HG02678 (cell line): ENCODE measurements at regions not wholly inside any gene's neighbourhood (a gene's known extent, or its start where the extent isn't known, plus 50 kb on each side); places are given as distances from the start of the nearest gene placed in this dataset.

Experiments
- ATAC-seq: cut with Tn5 transposase; IDR thresholded peaks from one replicate; pipeline ENCODE4 v1.9.1; 2021; ENCODE audit warnings: mild to moderate bottlenecking, moderate library complexity; ENCODE audit not compliant: unreplicated experiment

DNA sequence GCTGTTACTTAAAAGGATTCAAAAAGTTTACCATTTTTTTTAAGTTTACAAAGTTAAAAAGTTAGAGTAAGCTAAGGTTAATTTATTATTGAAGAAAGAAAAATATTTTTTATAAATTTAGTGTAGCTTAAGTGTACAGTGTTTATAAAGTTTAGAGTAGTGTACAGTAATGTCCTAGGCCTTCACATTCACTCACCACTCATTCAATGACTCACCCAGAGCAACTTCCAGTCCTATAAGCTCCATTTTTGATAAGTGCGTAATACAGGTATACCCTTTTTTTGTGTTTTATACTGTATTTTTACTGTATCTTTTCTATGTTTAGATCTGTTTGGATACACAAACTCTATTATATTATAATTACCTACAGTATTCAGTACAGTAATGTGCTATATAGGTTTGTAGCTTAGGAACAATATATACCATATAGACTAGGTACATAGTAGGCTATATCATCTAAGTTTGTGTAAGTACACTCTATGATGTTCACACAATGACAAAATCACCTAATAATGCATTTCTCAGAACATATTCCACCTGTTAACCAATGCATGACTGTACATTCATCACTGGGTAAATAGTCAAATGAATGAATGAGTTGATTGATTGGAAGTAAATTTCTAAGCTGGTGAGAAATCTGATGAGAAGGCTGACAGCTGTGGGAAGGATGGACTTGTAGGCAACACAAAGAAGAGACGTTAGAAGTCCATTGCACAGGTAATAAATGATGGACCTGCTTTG lies 95.2 kb upstream of the CDIN1 start:
- ATAC-seq = no peak

DNA sequence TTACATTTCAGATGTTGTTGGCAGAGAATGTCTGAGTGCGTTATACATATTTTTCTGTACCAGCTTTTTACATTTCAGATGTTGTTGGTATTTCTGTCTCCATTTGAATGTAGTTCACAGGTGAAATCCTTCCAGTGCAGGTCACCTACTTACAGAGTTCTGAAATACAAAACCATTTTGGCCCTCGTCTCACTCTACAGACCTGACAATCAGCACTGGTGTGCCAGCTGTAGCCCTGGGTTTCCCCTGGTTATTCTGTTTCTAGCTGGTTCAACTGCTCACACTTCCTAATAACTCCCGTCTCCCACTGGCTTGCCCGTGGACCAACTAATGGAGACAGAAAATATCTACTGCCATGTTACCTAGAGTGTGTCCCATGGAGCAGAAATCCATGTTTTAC lies 87.5 kb upstream of the CDIN1 start:
- no peak for ATAC-seq

DNA sequence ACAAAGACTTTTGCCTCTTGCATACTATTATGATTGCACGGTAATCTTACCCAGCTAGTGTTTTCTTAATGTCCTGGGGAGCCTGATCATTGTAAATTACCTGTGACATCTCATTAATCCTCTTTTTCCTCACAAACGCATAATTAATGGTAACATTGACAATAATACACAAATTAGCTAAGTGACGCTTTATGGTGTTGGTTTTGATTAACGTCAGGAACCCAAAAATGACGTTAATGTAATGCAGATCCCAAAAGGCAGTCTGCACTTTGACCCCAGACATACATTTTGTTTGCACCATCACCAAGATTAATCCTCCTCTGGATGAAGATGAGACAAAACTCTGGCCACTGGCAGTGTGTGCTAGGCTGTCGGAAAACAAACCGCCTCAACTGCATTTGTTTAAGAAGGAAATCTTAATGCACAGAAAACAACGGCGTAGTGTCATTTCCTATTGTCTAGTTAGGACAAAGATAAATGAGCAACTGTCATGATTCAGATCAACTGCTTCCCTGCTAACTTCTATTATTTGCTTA lies 83.9 kb upstream of the CDIN1 start:
- no peak for ATAC-seq

DNA sequence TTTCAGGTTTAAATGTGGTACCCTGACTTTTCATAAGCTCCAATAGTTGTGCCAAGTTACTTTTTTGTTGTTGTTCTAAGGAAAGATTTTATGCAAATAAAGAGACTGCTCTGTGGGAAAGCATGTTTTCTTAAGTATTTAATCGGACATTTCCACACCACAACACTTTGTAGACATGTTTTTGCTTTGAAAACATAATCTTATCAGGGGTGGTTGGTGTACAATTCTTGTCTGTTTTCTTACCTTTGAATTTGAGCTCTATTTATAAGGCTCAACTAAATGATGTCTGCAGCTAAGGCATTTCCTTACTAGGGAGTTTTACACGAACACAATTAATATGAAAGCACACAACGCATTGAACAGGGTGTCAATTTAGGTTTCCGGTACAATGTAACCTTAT lies 81.5 kb upstream of the CDIN1 start:
- ATAC-seq = no peak

DNA sequence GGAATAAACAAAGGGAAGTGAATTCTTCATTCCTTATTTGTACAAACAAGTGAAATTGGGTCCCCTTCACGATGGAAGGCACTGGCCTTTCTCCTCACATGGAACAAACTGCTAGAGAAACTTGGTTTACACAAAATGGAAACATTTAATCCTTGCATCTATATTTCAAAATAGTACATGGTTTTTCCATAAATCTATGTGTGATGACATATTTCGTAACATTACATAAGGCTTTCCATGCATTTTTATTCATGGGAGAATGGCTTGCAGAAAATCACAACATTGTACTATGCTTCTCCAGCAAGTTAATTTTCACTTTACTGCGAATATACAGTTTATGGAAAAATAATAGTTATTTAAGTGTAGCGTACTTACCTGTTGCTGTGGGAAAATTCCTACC lies 81.0 kb upstream of the CDIN1 start:
- ATAC-seq = no peak

DNA sequence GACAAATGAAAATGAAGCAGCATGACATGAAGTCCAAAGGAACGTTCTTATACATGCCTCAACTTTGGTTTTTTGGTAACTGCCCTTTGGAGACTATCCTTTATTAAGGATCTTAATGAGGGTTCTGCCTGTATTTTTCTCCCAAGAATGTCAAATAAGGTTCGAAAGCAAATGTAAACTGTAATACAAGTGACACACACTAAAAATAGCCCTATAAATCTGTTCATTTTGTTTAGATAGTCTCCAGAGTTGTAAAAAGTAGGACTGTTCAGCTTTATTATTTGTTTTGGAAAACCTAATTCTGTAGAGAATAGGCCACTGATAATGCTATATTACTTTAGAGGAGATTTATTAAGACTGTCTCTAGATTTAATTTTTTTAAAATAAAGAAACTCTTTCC lies 80.5 kb upstream of the CDIN1 start:
- ATAC-seq = no peak

DNA sequence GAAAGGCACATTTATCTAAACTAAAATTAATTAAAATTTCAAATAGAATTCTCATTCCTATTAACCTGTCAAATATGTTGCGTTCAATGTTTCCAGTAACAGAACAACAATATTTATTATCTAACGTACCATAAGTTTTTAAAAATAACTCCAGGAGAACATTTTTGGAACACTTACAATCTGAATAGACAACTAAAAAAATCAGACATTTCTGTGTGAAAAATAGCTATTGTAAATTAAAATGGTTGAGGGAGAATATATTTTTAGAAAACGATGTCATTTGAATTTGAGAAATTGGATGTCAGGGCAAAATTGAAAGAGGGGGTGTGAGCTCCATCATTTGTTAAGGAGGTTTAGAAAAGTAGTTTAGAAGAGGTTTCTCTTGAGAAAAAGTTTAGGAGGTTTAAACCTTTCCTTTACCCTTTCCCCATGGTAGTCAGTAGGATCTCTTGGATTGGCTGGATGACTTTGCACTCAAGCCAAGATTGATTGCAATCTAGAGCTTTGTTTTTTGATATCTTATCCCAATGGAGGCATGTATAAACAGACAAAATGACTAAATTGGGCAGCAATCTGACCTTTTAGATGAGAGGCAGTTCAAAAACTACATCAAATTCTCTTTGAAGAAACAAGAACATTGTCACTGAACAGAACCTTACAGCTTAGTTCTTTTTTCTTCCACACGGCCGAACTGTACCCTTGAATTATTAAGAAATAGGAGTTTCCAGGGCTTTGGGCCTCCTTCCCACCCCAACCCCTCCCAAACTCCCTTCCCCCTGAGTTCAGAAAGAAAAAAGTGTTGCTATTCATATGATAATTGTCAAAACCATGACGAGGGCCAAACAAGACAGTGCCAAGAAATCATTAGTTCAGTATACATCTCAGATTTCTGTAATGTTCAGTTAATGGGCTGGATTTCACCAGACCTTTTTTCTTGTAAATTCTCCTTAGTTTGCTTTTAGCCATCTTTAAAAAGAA lies 79.7 kb upstream of the CDIN1 start:
- ATAC-seq = no peak

DNA sequence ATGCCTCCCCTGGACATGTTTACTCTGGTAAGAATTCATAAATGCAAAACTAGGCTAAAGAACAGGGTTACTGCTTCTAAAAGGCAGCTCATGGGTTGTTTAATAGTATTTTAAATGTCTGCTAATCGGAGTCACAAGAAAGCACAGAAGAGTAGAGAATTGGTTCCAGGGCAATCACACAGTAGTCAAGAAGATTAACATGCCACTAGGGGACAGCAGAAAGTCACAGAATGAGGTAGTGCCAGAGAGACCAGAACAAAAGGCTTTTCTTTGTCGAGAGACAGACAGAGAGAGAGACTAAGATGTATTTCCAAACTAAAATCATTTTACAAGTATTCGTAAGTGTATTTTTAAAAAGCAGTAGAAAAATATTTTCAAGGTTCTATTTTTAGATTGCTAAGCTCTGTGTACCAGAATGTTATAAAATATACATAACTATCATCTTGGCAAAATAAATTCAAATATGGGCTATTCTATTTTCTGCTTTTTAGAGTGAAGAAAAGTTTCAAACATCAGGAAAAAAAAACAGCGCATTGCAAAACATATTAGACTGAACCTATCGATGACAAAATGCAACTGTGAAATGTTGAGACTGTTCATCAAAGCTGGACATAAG lies 78.3 kb upstream of the CDIN1 start:
- peak; percentile 82 for ATAC-seq

DNA sequence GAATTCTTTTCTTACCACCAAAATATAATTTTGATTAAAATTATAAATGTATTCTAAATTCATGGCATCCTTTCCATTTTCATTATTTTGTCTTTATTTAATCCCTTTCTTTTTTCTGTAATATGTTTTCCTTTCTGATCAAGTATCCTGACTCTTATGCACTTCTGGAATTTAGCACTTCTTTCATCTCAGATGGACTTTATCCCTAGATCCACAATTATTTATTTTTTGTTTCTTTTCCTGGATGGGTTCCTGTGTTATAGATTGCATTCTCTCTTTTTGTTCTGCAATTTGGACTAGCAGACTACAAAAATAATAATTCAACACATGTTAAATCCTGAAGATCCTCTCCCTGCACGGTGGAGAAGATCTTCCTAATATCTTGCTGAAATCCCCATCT lies 76.9 kb upstream of the CDIN1 start:
- no peak for ATAC-seq

DNA sequence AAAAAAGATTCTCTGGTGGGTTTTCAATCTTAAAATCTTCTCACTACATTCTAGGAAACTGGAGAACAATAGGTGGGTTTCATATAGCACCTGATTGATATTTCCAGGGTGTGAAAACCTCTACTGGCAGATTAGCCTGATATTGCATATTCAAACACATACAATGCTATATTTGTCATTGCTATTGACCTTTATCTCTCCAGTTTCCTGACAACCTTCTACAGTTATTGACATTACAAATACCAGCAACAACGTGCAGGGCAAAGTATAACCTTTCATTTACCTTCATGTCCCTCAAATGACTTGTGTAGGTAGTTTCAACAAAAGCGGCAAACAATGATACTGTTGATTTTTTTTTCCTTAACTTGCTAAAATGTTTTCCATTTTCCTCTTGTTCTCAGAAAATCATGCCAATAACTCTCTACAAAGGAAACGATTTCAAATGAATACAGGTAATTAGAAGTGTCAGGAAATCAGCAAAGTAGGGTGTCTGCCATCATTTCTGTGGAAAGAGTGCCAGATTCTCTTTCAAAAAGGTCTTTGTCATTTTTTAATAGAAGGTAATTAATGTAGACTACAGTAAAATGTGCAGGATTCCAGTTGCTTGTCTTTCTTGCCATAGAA lies 72.6 kb upstream of the CDIN1 start:
- ATAC-seq = no peak

DNA sequence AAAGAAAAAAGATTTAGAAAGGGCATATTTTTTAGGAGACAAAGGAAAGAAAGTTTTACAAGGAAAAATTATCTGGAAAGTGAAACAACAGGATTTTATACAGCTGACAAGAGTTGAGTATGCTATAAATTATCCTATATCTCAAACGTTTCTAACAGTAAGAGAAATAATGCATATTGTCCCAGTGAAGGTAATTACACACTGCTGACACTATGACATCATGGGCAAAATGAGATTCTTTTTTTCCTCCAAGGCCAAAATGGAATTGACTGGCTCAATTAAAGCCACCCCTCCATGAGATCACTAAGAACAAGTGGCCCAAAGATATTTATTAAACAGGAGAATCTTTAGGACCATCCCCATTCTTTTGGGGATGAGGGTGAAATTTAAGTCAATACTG lies 72.0 kb upstream of the CDIN1 start:
- no peak for ATAC-seq

DNA sequence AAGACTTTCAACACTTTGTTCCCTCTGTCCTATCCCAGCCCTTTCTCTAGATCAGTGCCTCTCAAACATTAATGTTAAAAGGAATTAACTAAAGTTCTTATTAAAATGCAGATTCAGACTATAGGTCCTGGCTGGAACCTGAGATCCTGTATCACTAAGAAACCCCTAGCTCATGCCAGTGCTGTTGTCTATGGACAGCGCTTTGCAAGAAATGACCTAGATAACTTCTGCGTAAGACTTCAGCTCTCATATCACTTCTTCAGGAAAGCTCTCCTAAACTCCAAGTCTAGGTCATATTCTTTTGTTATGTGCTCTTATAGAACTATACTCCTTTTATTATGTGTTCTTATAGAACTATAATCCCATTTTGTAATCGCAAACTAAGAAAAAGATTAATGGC lies 67.8 kb upstream of the CDIN1 start:
- no peak for ATAC-seq

DNA sequence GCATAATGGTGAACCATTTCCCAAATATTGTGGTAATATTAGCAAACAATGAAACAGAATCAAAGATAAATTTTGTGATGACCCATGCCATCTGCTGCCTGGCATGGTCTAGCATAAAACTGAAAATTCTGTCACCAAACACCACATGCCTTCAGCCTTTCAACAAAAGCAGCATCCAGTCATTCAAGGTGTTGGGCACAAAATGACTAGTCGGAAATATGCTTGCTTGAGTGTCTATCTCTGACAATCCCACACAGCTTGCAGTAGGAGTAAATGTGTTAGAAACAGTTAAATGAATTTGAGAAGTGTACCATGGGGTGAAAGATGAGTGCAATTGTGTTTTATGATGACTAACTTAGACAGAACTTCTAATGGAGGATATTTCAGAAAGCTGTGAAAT lies 61.7 kb upstream of the CDIN1 start:
- ATAC-seq = no peak

DNA sequence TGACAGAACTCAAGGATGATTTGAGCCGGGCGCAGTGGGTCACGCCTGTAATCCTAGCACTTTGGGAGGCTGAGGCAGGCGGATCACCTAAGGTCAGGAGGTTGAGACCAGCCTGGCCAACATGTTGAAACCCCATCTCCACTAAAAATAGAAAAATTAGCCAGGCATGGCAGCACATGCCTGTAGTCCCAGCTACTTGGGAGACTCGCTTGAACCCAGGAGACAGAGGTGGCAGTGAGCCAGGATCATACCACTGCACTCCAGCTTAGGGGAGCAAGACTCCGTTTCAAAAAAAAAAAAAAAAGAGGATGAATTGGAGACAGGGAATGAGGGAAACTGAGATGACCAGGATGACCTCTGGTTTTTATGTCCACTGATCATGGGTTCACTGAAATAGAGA lies 60.4 kb upstream of the CDIN1 start:
- ATAC-seq = no peak

DNA sequence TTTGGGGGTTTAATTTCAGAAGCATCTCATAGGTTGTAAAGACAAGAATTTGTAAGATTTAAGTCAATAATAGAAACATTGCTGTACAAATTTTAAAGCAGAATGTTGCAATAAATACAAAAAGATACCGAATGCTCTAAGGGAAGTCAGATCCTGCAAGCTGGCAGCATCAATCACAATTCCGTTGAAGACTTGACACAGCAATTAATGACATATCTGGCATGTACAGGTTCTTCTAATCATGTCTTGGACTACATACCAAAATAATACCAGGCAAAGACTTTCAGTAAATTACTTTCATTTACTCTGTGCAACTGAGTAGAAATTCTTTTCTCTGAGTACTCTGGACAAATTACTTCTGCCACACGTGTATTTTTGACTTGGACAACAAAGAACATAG lies 54.0 kb upstream of the CDIN1 start:
- ATAC-seq = no peak

DNA sequence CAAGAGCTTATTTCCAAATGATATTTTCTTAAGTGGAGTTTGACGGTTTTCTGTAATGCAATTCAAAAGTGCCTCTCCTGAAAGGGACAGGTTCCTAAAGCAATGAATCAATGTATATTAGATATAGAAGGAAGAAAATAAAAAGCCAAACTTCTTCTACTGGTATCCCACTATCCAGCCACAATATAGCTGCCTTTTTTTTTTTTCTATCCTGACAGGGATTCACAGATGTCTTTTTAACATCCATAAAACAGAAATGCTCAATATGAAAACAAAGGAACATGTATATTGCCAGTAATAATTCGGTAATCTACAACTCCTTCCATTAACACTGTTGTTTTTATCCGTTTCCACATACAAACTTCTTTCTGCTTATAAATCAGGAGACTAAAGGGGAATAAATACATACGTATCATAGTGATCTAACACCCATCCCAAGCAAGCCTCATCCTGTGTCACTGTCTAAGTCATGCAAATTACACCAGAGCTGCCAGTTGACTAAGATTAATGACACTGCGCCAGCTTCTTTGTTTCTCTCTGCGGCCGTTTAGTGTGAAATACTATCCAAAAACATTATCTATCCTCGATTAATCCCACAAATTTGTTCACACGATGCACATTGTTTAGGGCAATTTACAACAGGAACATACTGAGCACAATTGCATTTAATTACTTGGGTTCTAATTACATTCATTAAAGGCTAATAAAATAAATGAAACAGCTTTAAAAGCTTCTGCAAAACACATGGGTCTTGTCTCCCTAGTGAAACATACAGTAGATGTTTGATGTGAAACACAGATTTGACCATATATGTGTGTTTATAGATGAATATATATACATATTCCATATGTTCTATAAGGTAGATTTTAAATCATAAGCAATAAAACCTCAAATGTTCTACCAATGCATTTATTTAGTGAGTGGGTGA lies 51.9 kb upstream of the CDIN1 start:
- no peak for ATAC-seq

DNA sequence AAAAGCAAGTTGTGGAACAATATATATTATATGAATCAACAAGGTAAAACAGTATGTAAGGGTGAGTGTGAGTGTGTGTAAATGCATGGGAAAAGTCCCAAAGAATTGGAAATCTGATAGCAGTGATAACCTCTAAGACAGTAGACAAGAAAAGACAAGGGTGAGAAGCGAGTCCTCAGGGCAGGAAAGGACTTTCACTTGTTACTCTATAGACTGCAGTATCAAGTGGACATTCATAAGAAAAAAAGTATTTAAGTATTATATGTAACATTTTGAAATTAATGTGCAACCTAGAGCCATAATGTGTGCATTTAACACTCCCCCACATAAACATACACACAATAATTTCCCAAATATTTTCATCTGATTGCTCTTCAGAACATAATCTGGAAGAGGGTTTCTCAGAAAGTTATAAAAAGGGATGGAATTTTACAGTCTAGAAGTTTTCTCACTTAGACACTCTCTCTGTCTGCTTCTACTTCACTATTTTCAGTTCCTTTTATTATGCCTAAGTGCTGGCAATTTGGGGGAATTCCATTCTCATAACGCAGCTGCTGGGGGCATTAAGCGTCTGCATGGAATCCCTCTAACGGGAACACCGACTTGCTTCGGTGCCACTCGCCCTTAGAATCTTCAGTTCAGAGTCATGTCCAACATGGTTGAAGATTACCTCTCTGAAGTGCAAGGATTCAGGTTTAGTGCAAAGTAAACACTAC lies 50.0 kb upstream of the CDIN1 start:
- ATAC-seq = peak; percentile 80
